ENCODE measurements at regions not wholly inside any gene's neighbourhood (a gene's known extent, or its start where the extent isn't known, plus 50 kb on each side); places are given as distances from the start of the nearest gene placed in this dataset.
"Not testable (repeated sequence)": the region's sequence is repeated elsewhere in the genome, so short reads cannot be mapped to it uniquely, and the experiment has no call there.

DNA sequence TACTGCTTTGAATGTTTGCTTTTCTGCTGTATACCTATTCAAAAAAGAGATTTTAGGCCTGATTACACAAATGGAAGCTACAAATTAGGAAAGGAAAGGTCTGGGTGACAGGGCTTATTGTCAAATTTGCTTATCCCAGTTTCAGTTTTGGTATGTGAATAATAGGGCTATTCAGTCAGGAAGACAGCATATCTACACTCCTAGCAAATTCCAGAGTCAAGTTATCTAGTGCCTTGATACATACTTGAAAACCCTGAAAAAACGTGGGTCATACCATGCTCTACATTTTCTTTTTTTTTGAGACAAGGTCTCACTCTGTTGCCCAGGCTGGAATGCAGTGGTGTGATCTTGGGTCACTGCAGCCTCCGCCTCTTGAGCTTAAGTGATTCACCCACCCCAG is 59.2 kb upstream of the CCDC180 start:
- H3K36me3 ChIP-seq = peaks cover 0 to 16% (median 2%) of the 10 kb centered on the region in 6 donors
- H3K9me3 ChIP-seq; intact Hi-C loops (cut with DNase I; ENCODE audit: low total_unique reads); H3K27me3 ChIP-seq (replicated peaks in 1 of 7); H3K4me1 ChIP-seq; H3K27ac ChIP-seq; H3K4me3 ChIP-seq; DNase-seq: not testable (repeated sequence)
- WGBS, 5 donors = 55 to 88% (median 76%) methylated on average over 2 of the region's 2 CpGs

DNA sequence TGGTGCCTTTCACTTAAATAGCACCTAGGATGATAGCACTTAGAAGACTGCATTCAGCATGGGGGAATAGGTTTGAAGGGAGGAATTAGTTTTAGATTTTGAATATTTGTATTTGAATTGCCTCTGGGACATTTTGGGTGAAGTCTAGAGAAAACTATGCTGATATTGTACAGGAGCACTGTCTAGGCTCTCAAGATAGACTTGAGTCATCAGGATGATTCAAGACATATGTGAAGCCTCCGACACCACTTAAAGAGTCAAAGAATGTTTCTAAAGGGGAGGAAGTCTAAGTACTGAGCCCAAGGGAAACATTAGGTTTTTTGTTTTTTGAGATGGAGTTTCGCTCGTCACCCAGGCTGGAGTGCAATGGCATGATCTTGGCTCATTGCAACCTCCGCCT is 63.9 kb upstream of the CCDC180 start:
- H3K4me1 ChIP-seq = peaks cover 6 to 19% (median 10%) of the 10 kb centered on the region in 6 donors
- H3K4me3 ChIP-seq = no peak overlapping the region
- no peaks in the 10 kb centered on the region for H3K27me3 ChIP-seq (replicated peaks in 1 of 7)
- peaks cover 0 to 8% (median 1%) of the 10 kb centered on the region in 6 donors for H3K36me3 ChIP-seq
- H3K27ac ChIP-seq = no peak overlapping the region
- no peak for TF ChIP-seq POLR2AphosphoS5 (IDR thresholded peaks at IDR 0.05)
- TF ChIP-seq, protein P1, sequence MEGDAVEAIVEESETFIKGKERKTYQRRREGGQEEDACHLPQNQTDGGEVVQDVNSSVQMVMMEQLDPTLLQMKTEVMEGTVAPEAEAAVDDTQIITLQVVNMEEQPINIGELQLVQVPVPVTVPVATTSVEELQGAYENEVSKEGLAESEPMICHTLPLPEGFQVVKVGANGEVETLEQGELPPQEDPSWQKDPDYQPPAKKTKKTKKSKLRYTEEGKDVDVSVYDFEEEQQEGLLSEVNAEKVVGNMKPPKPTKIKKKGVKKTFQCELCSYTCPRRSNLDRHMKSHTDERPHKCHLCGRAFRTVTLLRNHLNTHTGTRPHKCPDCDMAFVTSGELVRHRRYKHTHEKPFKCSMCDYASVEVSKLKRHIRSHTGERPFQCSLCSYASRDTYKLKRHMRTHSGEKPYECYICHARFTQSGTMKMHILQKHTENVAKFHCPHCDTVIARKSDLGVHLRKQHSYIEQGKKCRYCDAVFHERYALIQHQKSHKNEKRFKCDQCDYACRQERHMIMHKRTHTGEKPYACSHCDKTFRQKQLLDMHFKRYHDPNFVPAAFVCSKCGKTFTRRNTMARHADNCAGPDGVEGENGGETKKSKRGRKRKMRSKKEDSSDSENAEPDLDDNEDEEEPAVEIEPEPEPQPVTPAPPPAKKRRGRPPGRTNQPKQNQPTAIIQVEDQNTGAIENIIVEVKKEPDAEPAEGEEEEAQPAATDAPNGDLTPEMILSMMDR (IDR thresholded peaks at IDR 0.05 in 8 of 11, conservative IDR thresholded peaks at IDR 0.05 in 3 of 11) = no peak
- no peak for TF ChIP-seq POLR2A (IDR thresholded peaks at IDR 0.05)
- H3K9me3 ChIP-seq = no peaks in the 10 kb centered on the region
- DNase-seq = no peak
- intact Hi-C loops (cut with DNase I; ENCODE audit: low total_unique reads) = no loop called here
- 84 to 95% (median 94%) methylated on average over 4 of the region's 4 CpGs for WGBS, 5 donors

GRCh38 chr9:97241430-97241829 is 66.0 kb upstream of the CCDC180 start:
- WGBS, 5 donors = 92 to 98% (median 94%) methylated on average over 5 of the region's 5 CpGs
- intact Hi-C loops (cut with DNase I; ENCODE audit: low total_unique reads) = not testable (repeated sequence)

DNA sequence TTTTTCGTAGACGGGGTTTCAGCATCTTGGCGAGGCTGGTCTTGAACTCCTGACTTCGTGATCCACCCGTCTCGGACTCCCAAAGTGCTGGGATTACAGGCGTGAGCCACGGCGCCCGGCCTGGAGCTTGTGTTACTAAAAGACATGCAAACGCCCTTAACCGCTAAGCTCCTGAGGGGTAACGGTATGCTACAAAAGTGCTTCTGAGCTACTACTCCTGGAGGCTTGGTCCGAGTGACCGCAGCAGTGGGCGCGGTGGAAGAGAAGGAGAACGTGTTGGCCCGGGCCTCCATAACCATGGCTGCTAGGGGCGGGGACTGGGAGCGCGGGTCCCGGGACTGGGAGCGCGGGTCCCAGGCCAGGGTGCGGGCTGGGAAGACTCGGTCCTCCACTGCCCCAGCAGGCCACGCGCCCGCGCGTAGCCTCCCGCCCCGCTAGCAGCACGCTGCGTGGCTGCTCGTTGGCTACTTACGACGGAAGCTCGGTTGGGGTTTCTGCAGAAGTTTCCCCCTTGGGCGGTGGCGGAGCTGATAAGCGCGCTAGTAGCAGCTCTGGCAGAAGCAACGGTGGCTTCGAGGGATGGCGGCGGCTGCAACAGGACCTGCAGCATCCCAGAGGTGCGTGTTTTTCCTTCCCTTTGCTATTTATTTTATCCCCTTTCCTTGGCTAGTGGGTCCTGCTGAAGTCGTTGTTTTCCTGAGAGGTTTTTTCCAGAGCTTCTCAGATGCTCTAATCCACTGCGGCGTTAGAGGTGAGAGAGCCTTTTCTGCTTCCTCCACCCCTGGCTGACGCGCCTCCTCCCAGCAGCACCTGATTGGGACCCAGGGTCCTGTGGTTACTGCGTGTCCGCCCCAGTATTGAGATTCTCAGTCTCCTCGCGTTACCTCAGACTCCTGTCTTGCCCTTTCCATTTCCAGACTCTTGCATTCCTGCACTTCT is 69.2 kb upstream of the CCDC180 start:
- TF ChIP-seq, protein P1 (IDR thresholded peaks at IDR 0.05 in 8 of 11, conservative IDR thresholded peaks at IDR 0.05 in 3 of 11) = peak in 1 of 11 experiments; percentile 9
- peak; percentile 82 to 89 (median 89) for TF ChIP-seq POLR2AphosphoS5 (IDR thresholded peaks at IDR 0.05)
- TF ChIP-seq POLR2A (IDR thresholded peaks at IDR 0.05) = peak in 1 of 3 donors; percentile 47

More at GRCh38 chr9:97241430-97241829, 66.0 kb upstream of the CCDC180 start:
- not testable (repeated sequence) for H3K27me3 ChIP-seq (replicated peaks in 1 of 7); DNase-seq; H3K4me3 ChIP-seq; H3K9me3 ChIP-seq; H3K36me3 ChIP-seq; H3K27ac ChIP-seq
- peaks cover 6 to 28% (median 16%) of the 10 kb centered on the region in 6 donors for H3K4me1 ChIP-seq

GRCh38 chr9:97237311-97237786 is 70.1 kb upstream of the CCDC180 start:
- 68 to 91% (median 80%) methylated on average over 20 to 23 of the region's 23 CpGs for WGBS, 5 donors
- Histone ChIP-seq H3K4me3 (peak overlapping the region; percentile 43 to 73 (median 62)), H3K27ac (peak overlapping the region in 1 of 8 donors; percentile 88), H3K4me1 (peaks cover 6 to 28% (median 16%) of the 10 kb centered on the region in 6 donors), H3K27me3 (replicated peaks in 1 of 7) (no peaks in the 10 kb centered on the region), H3K36me3 (no peaks in the 10 kb centered on the region), H3K9me3 (no peaks in the 10 kb centered on the region)
- no peak for DNase-seq
- intact Hi-C loops (cut with DNase I; ENCODE audit: low total_unique reads) = no loop called here
- no peak for TF ChIP-seq POLR2AphosphoS5 (IDR thresholded peaks at IDR 0.05)
- TF ChIP-seq, protein P1 (IDR thresholded peaks at IDR 0.05 in 8 of 11, conservative IDR thresholded peaks at IDR 0.05 in 3 of 11) = no peak
- TF ChIP-seq POLR2A (IDR thresholded peaks at IDR 0.05) = no peak

More for the DNA sequence above, 69.2 kb upstream of the CCDC180 start:
- no peaks in the 10 kb centered on the region for H3K36me3 ChIP-seq
- intact Hi-C loops (cut with DNase I; ENCODE audit: low total_unique reads) = no loop called here
- 1 to 5% (median 2%) methylated on average over 31 to 58 of the region's 58 CpGs for WGBS, 5 donors
- peak overlapping the region; percentile 43 to 73 (median 62) for H3K4me3 ChIP-seq
- peak; percentile 96 for DNase-seq
- H3K9me3 ChIP-seq = no peaks in the 10 kb centered on the region
- peaks cover 6 to 28% (median 16%) of the 10 kb centered on the region in 6 donors for H3K4me1 ChIP-seq
- no peaks in the 10 kb centered on the region for H3K27me3 ChIP-seq (replicated peaks in 1 of 7)
- peak overlapping the region; percentile 49 to 88 (median 84) for H3K27ac ChIP-seq

DNA sequence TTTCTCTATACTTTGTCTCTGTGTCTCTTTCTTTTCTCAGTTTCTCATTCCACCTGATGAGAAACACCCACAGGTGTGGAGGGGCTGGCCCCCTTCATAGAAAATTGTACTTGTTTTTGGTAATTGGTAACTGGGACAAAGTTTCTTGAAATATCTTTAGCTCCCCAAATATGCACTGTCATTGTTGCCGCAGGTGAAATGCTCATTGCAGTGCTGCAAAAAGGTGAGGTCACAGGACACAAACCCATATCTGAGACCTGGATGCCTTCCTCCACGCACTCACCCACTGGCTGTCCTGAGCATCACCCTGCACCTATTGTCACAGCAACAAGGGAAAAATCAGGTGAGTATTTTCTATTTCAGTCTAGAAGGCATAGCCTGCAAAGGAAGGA is 74.5 kb upstream of the CCDC180 start:
- H3K36me3 ChIP-seq; intact Hi-C loops (cut with DNase I; ENCODE audit: low total_unique reads); H3K27ac ChIP-seq; H3K4me1 ChIP-seq; H3K4me3 ChIP-seq; H3K9me3 ChIP-seq; H3K27me3 ChIP-seq (replicated peaks in 1 of 7); DNase-seq: not testable (repeated sequence)
- 91 to 99% (median 97%) methylated on average over 2 of the region's 2 CpGs for WGBS, 5 donors
